ENCODE measurements at regions not wholly inside any gene's neighbourhood (a gene's known extent, or its start where the extent isn't known, plus 50 kb on each side); places are given as distances from the start of the nearest gene placed in this dataset.

DNA sequence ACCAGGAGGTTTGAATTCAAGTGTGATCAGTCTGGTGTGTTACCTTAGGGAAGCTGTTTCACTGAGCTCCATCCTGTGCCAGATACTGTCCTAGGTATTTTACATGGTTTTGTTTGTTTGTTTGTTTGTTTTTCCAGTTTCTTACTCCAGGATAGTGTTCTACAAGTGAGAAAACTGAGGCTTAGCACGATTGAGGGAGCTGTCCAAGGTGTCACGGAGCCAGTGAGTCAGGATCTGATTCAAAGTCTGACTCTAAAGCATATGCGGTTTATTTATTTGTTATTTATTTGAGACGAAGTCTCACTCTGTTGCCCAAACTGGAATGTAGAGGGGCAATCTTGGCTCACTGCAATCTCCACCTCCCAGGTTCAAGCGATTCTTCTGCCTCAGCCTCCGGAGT lies 79.7 kb upstream of the GNG2 start:
- Mint-ChIP-seq H3K9me3 (ENCODE audit: unreplicated experiment) (no peaks in the 10 kb centered on the region), H3K4me1 (ENCODE audit: low read depth, unreplicated experiment) (no peaks in the 10 kb centered on the region), H3K36me3 (ENCODE audit: unreplicated experiment) (peaks cover 8% of the 10 kb centered on the region), H3K4me3 (ENCODE audit: unreplicated experiment) (no peak overlapping the region), H3K27ac (ENCODE audit: unreplicated experiment) (no peak overlapping the region), H3K27me3 (ENCODE audit: unreplicated experiment) (peaks cover 10% of the 10 kb centered on the region)
- TF ChIP-seq CTCF (IDR thresholded peaks at IDR 0.05; ENCODE audit: partially characterized antibody, unreplicated experiment), result no peak
- no peak for DNase-seq

- H3K27me3 Mint-ChIP-seq (ENCODE audit: unreplicated experiment), result peaks cover 8% of the 10 kb centered on the region
- H3K9me3 Mint-ChIP-seq (ENCODE audit: unreplicated experiment), result peaks cover 3% of the 10 kb centered on the region
- H3K36me3 Mint-ChIP-seq (ENCODE audit: unreplicated experiment), result peaks cover 13% of the 10 kb centered on the region
- no peaks in the 10 kb centered on the region for H3K4me1 Mint-ChIP-seq (ENCODE audit: low read depth, unreplicated experiment)
- TF ChIP-seq CTCF (IDR thresholded peaks at IDR 0.05; ENCODE audit: partially characterized antibody, unreplicated experiment), result no peak
- H3K4me3 Mint-ChIP-seq (ENCODE audit: unreplicated experiment), result no peak overlapping the region
- DNase-seq, result no peak
- H3K27ac Mint-ChIP-seq (ENCODE audit: unreplicated experiment), result no peak overlapping the region
Observed at GRCh38 chr14:51781381-51781780, 79.0 kb upstream of the GNG2 start.

DNA sequence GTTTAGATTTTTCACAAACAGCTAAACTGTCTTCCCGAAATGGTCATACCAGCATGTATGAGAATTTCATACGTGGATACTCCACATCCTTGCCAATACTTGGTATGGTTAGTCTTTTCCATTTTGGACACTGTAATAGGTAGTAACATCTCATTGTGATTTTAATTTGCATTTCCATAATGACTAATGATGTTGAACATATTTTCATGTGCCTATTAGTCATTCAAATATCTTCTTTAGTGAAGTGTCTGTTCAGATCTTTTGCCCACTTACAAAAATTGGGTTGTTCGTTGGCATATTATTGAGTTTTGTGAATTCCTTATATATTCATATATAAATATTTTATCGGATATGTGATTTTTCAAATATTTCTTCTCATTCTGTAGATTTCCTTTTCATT lies 78.0 kb upstream of the GNG2 start:
- Mint-ChIP-seq H3K9me3 (ENCODE audit: unreplicated experiment) (peaks cover 5% of the 10 kb centered on the region), H3K4me3 (ENCODE audit: unreplicated experiment) (no peak overlapping the region), H3K27ac (ENCODE audit: unreplicated experiment) (no peak overlapping the region), H3K27me3 (ENCODE audit: unreplicated experiment) (peaks cover 8% of the 10 kb centered on the region), H3K36me3 (ENCODE audit: unreplicated experiment) (peaks cover 22% of the 10 kb centered on the region), H3K4me1 (ENCODE audit: low read depth, unreplicated experiment) (no peaks in the 10 kb centered on the region)
- no peak for DNase-seq
- TF ChIP-seq CTCF (IDR thresholded peaks at IDR 0.05; ENCODE audit: partially characterized antibody, unreplicated experiment), result no peak

DNA sequence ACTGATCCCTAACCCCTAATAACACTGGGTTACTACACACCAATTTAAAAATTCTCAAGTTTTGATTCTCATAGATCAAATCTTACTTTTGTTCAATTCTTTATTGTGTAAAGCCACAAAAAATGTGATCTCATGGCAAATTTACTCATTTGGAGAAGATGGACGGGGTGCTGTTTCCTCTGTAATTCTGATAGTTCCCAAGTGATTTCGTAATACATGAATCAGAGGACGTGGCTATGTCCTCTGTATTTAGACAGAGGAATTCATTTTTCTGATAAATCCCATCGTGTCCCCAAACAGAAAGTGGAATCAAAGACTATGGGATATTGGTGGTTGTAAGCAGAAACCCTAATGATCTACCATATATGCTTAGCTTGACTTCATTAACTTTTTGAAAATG lies 76.6 kb upstream of the GNG2 start:
- H3K4me3 Mint-ChIP-seq (ENCODE audit: unreplicated experiment), result no peak overlapping the region
- H3K9me3 Mint-ChIP-seq (ENCODE audit: unreplicated experiment), result peaks cover 5% of the 10 kb centered on the region
- no peak for DNase-seq
- no peak for TF ChIP-seq CTCF (IDR thresholded peaks at IDR 0.05; ENCODE audit: partially characterized antibody, unreplicated experiment)
- H3K36me3 Mint-ChIP-seq (ENCODE audit: unreplicated experiment), result peaks cover 22% of the 10 kb centered on the region
- peaks cover 6% of the 10 kb centered on the region for H3K27me3 Mint-ChIP-seq (ENCODE audit: unreplicated experiment)
- H3K27ac Mint-ChIP-seq (ENCODE audit: unreplicated experiment), result no peak overlapping the region
- no peaks in the 10 kb centered on the region for H3K4me1 Mint-ChIP-seq (ENCODE audit: low read depth, unreplicated experiment)

DNA sequence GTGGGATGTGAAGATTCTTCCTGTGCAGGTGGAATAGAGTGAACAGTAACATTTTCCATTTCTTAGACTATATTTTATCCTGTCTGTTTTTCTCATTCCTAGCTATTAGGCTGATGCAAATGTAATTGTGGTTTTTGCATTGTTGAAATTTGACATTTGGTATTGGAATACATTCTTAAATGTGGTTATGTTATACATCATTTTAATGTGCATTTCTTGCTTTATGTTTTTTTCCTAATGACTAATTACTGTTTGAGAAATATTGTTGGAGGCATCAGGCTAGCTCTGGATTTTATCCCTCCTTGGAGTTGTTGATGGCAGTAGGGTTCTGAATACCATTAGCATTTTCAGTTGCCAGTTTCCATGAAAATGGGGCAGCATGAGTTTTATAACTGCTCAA lies 75.9 kb upstream of the GNG2 start:
- no peaks in the 10 kb centered on the region for H3K4me1 Mint-ChIP-seq (ENCODE audit: low read depth, unreplicated experiment)
- H3K4me3 Mint-ChIP-seq (ENCODE audit: unreplicated experiment), result no peak overlapping the region
- no peak overlapping the region for H3K27ac Mint-ChIP-seq (ENCODE audit: unreplicated experiment)
- DNase-seq, result no peak
- no peak for TF ChIP-seq CTCF (IDR thresholded peaks at IDR 0.05; ENCODE audit: partially characterized antibody, unreplicated experiment)
- peaks cover 5% of the 10 kb centered on the region for H3K27me3 Mint-ChIP-seq (ENCODE audit: unreplicated experiment)
- peaks cover 22% of the 10 kb centered on the region for H3K36me3 Mint-ChIP-seq (ENCODE audit: unreplicated experiment)
- peaks cover 5% of the 10 kb centered on the region for H3K9me3 Mint-ChIP-seq (ENCODE audit: unreplicated experiment)
